Endothelial cell of umbilical vein (primary cell): ENCODE measurements at regions not wholly inside any gene's neighbourhood (a gene's known extent, or its start where the extent isn't known, plus 50 kb on each side); places are given as distances from the start of the nearest gene placed in this dataset.

Experiments
- BruUV-seq: library from RNA; stranded (reverse); fragments of 400-500 nt; replicated peaks from 2 replicates; lab custom pipeline; 2021; lab: Mats Ljungman, UMichigan
- CTCF ChIA-PET: fragments of 300-600, 350-600 bp; sonication (Branson Sonifier 250); formaldehyde crosslinking; loops from one replicate; lab custom pipeline; 2021; ENCODE audit warnings: antibody characterized with exemption, inconsistent platforms; lab: Charles Lee
- POLR2A ChIA-PET: fragments of 300-600, 350-600 bp; sonication (Branson Sonifier 250); formaldehyde crosslinking; loops from one replicate; lab custom pipeline; 2021; ENCODE audit warnings: antibody characterized with exemption, inconsistent platforms; lab: Charles Lee
- DNase-seq: peaks from one replicate; pipeline ENCODE4 v3.0.0-alpha.2; 2011; ENCODE audit warnings: low read depth, low spot score
- FAIRE-seq: peaks from 2 replicates; lab custom pipeline; 2011; peaks lifted over from hg19 to GRCh38; lab: Jason Lieb, UNC
- H2AFZ ChIP-seq: 2 replicates; pipeline ENCODE4 v1.6.0; 2012; ENCODE audit warnings: low read depth, low read length, control low read depth, inconsistent platforms
- H3K27ac ChIP-seq: 2 replicates; pipeline ENCODE4 v1.5.1; 2011; ENCODE audit warnings: low read depth, mild to moderate bottlenecking, control low read depth, low read length, moderate library complexity; ENCODE audit not compliant: insufficient read depth
- H3K27me3 ChIP-seq, 2 experiments: 2 replicates each; pipeline versions ENCODE4 v1.6.0 to v1.6.1; 2011; ENCODE audit warnings: low read length in 2 of 2, mixed read lengths in 1 of 2; ENCODE audit not compliant: control insufficient read depth in 2 of 2, insufficient read depth in 2 of 2
- H3K36me3 ChIP-seq, 2 experiments: 2 replicates in 1 of 2; 3 replicates in 1 of 2; pipeline ENCODE4 v1.5.1; 2011; ENCODE audit warnings: low read length in 2 of 2, mild to moderate bottlenecking in 1 of 2, moderate library complexity in 1 of 2; ENCODE audit not compliant: control insufficient read depth in 2 of 2, insufficient read depth in 2 of 2; ENCODE audit errors: extremely low read depth in 1 of 2
- H3K4me1 ChIP-seq: 3 replicates; pipeline ENCODE4 v1.5.1; 2011; ENCODE audit warnings: mild to moderate bottlenecking, low read length; ENCODE audit not compliant: control insufficient read depth, insufficient read depth; ENCODE audit errors: extremely low read depth
- H3K4me2 ChIP-seq: 2 replicates; pipeline ENCODE4 v1.6.1; 2011; ENCODE audit warnings: low read length, control low read depth, mixed read lengths; ENCODE audit not compliant: insufficient read depth
- H3K4me3 ChIP-seq, 3 experiments: fragments of 200-600 bp in 1 of 3; sonication (generic), shearing (Covaris generic) in 1 of 3; replicated peaks in 1 of 3; 2 replicates each; pipeline ENCODE4 v1.5.1; 2011 to 2016; ENCODE audit warnings: control low read depth in 3 of 3, low read length in 3 of 3, mild to moderate bottlenecking in 2 of 3, inconsistent platforms in 1 of 3, low read depth in 1 of 3, moderate library complexity in 1 of 3; ENCODE audit not compliant: insufficient read depth in 1 of 3
- H3K79me2 ChIP-seq: 2 replicates; pipeline ENCODE4 v1.6.0; 2012; ENCODE audit warnings: low read length, inconsistent platforms; ENCODE audit not compliant: control insufficient read depth, insufficient read depth
- H3K9ac ChIP-seq: replicated peaks from 2 replicates; pipeline ENCODE3; 2011; ENCODE audit warnings: low read length, control low read depth; ENCODE audit not compliant: insufficient read depth; ENCODE audit errors: extremely low read depth
- H3K9me1 ChIP-seq: replicated peaks from 3 replicates; pipeline ENCODE4 v1.6.0; 2011; ENCODE audit warnings: mild to moderate bottlenecking, low read length; ENCODE audit not compliant: control insufficient read depth, insufficient read depth; ENCODE audit errors: extremely low read depth
- H3K9me3 ChIP-seq: replicated peaks from 2 replicates; pipeline ENCODE4 v1.5.1; 2012; ENCODE audit warnings: low read length, inconsistent platforms; ENCODE audit not compliant: control insufficient read depth, insufficient read depth
- H4K20me1 ChIP-seq: replicated peaks from 2 replicates; pipeline ENCODE3; 2011; ENCODE audit warnings: mild to moderate bottlenecking, low read length; ENCODE audit not compliant: control insufficient read depth, insufficient read depth; ENCODE audit errors: extremely low read depth
- MYC ChIP-seq: IDR thresholded peaks from one replicate; pipeline ENCODE4 v1.6.1; 2011; ENCODE audit warnings: mild to moderate bottlenecking, low read depth, low read length
- POLR2A ChIP-seq: IDR thresholded peaks from 2 replicates; pipeline ENCODE4 v1.6.1; 2012; ENCODE audit warnings: low read depth, mild to moderate bottlenecking, control low read depth, low read length
- POLR2AphosphoS5 ChIP-seq: IDR thresholded peaks from 2 replicates; pipeline ENCODE4 v1.6.1; 2012; ENCODE audit warnings: low read depth, mild to moderate bottlenecking, control low read depth, low read length, moderate library complexity; ENCODE audit not compliant: insufficient read depth
- dilution Hi-C: fragments of 300-500 bp; cut with MboI; formaldehyde crosslinking; loops from one replicate; pipeline ENCODE4 v1.15.0; 2019; ENCODE audit warnings: low sequenced_read_pairs; ENCODE audit not compliant: extremely low pct_ligation_motif_present
- intact Hi-C: fragments of 100-400 bp; cut with micrococcal nuclease; formaldehyde crosslinking; loops from one replicate; pipeline ENCODE4 v1.10.0; 2022
- TF ChIP-seq, protein P1 (sequence below), 2 donors: IDR thresholded peaks; 1 replicate in 1 of 2; 2 replicates in 1 of 2; pipeline ENCODE4 v1.5.1; 2011; ENCODE audit warnings: low read length in 2 of 2, mild to moderate bottlenecking in 2 of 2, moderate library complexity in 2 of 2, control low read depth in 1 of 2, inconsistent platforms in 1 of 2, low read depth in 1 of 2; ENCODE audit not compliant: insufficient read depth in 1 of 2; ENCODE audit errors: extremely low read depth in 1 of 2
- TF ChIP-seq, protein P2 (sequence below): IDR thresholded peaks from 2 replicates; pipeline ENCODE4 v1.6.1; 2011; ENCODE audit not compliant: insufficient read depth, insufficient read length

DNA sequence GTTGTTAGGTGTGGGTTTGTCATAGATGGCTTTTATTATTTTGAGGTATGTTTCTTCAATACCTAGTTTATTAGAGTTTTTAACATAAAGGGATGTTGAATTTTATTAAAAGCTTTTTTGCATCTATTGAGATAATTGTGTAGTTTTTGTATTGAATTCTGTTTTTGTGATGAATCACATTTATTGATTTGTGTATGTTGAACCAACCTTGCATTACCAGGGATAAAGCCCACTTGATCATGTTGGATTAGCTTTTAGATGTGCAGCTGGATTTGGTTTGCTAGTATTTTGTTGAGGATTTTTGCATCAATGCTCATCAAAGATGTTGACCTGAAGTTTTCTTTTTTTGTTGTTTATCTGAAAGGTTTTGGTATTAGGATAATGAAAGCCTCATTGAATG, 328.2 kb downstream of the ADCYAP1 start:
- Histone ChIP-seq H3K4me3 (no peak overlapping the region), H3K4me1 (no peaks in the 10 kb centered on the region), H2AFZ (no peak overlapping the region), H3K36me3 (no peaks in the 10 kb centered on the region), H3K79me2 (no peaks in the 10 kb centered on the region), H3K9me3 (no peaks in the 10 kb centered on the region), H3K9me1 (no peaks in the 10 kb centered on the region), H4K20me1 (no peaks in the 10 kb centered on the region), H3K27me3 (no peaks in the 10 kb centered on the region), H3K9ac (no peak overlapping the region), H3K4me2 (no peak overlapping the region), H3K27ac (no peak overlapping the region)
- CTCF ChIA-PET: interaction anchor here (0.7 kb wide), 1 partner anchor 14 kb away, joined by 3 read pairs; no protein-coding TSS in a partner anchor
- intact Hi-C loops: no loop called here
- dilution Hi-C loops: no loop called here
- BruUV-seq: no TSS peak
- DNase-seq: no peak
- TF ChIP-seq MYC (no peak), POLR2AphosphoS5 (no peak)
- FAIRE-seq: no peak
- POLR2A ChIA-PET: no interaction called here

DNA sequence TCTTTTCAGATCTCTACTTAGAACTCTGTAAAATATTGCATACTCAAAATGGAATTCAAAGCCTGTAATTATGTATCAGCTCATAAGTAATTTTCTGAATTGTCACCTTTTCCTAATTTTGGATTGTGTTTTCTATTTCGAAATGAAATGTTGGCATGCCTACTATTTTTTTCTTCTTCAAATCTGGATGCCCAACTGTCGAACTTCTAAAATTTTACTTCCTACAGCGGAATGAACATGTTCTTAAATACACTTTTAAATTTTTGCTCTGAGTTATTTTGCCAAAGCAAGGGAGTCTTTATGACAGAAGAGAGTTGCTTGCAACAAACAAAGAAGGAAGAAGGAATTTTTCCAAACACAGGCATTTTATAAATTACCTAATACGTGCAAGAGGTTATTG, 336.0 kb downstream of the ADCYAP1 start:
- CTCF ChIA-PET: no interaction called here
- Histone ChIP-seq H3K27ac (no peak overlapping the region), H3K9me3 (no peaks in the 10 kb centered on the region), H3K9me1 (no peaks in the 10 kb centered on the region), H4K20me1 (no peaks in the 10 kb centered on the region), H3K36me3 (no peaks in the 10 kb centered on the region), H2AFZ (no peak overlapping the region), H3K9ac (no peak overlapping the region), H3K27me3 (no peaks in the 10 kb centered on the region), H3K4me2 (no peak overlapping the region), H3K4me3 (no peak overlapping the region), H3K79me2 (no peaks in the 10 kb centered on the region), H3K4me1 (no peaks in the 10 kb centered on the region)
- TF ChIP-seq POLR2A: no peak
- TF ChIP-seq, protein P1, sequence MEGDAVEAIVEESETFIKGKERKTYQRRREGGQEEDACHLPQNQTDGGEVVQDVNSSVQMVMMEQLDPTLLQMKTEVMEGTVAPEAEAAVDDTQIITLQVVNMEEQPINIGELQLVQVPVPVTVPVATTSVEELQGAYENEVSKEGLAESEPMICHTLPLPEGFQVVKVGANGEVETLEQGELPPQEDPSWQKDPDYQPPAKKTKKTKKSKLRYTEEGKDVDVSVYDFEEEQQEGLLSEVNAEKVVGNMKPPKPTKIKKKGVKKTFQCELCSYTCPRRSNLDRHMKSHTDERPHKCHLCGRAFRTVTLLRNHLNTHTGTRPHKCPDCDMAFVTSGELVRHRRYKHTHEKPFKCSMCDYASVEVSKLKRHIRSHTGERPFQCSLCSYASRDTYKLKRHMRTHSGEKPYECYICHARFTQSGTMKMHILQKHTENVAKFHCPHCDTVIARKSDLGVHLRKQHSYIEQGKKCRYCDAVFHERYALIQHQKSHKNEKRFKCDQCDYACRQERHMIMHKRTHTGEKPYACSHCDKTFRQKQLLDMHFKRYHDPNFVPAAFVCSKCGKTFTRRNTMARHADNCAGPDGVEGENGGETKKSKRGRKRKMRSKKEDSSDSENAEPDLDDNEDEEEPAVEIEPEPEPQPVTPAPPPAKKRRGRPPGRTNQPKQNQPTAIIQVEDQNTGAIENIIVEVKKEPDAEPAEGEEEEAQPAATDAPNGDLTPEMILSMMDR (IDR thresholded peaks at IDR 0.05; ENCODE audit: extremely low read depth in 1 of 2, insufficient read depth in 1 of 2, low read depth in 1 of 2, low read length in 2 of 2): no peak
- TF ChIP-seq, protein P2, sequence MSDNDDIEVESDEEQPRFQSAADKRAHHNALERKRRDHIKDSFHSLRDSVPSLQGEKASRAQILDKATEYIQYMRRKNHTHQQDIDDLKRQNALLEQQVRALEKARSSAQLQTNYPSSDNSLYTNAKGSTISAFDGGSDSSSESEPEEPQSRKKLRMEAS: no peak
- intact Hi-C loops: no loop called here
- POLR2A ChIA-PET: no interaction called here
- FAIRE-seq: no peak
- BruUV-seq: no TSS peak
- dilution Hi-C loops: no loop called here
- no peak for DNase-seq
